Stimulated activated naive CD8-positive, alpha-beta T cell treated with anti-CD3 and anti-CD28 coated beads, Interleukin-15, Interleukin-2, amounts not matched to agents 100 U/mL and 50 U/mL, for 24 hours (primary cell): ENCODE measurements at regions not wholly inside any gene's neighbourhood (a gene's known extent, or its start where the extent isn't known, plus 50 kb on each side); places are given as distances from the start of the nearest gene placed in this dataset.

Experiments
- ATAC-seq: fragments of 150-1000 bp; cut with Tn5 transposase; one replicate; pipeline ENCODE4 v1.10.0; 2021
- DNase-seq: peaks from one replicate; pipeline ENCODE4 v3.0.0; 2021

- ATAC-seq (no peak), DNase-seq (no peak)
Measured at GRCh38 chr16:50992350-50993032, 158.6 kb downstream of the SALL1 start.

DNA sequence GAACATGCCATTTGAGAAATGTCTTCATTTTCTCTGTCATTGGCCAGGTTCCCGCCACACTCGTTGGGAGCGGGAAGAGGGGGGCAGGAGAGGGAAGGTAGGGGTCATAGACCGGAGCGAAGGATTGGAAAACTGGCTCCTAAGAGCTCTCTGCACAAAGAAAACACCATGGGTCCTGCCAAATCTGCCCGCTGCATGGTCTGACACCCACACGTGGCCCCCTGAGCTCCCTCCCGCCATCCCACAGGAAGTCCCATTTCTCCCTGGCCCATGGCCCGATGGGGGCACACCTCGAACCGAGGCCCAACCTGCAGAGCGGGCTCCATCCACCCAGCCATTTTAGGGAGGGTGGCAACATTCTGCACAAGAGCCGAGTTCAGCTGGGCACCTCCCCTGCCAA lies 159.6 kb downstream of the SALL1 start:
- no peak for ATAC-seq
- DNase-seq = no peak

DNA sequence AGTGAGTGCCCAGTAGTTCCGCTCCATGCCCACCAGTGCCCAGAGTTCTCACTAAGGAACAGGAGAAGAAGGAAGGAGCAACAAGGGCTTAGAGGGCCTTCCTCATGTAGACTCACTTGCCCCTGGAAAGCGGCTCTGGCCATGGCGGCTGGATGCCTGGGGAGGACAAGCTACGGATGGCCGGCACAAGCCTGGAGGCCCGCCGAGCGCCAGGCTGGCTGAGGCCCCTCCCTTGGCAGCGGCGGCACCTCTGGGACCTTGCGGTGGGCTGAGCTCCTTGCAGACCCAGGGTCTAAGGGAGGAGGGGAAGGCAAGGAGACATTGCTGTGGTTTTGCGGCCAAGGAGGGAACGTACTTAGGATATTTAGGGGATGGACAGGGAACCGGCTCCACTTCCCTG lies 160.1 kb downstream of the SALL1 start:
- DNase-seq (no peak), ATAC-seq (no peak)

DNA sequence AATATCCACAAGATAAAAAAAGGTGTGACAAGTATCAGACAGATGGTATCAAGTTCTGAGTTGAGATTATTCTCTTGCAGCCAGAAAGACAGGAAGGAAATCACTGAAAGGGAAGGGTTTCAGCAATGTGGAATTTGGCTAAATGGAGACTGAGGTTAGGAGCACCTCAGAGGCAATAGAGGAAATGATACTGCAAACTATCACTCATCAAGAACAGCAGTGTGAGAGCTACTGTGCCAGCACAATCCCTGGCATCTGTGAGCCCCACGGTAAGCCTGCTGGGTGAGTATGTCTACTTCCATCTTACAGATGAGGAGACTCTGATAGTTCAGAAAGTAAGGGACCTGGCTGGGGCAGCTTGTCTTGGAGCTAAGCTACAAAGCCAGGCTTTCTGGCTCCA lies 162.0 kb downstream of the SALL1 start:
- DNase-seq = no peak
- ATAC-seq = no peak

DNA sequence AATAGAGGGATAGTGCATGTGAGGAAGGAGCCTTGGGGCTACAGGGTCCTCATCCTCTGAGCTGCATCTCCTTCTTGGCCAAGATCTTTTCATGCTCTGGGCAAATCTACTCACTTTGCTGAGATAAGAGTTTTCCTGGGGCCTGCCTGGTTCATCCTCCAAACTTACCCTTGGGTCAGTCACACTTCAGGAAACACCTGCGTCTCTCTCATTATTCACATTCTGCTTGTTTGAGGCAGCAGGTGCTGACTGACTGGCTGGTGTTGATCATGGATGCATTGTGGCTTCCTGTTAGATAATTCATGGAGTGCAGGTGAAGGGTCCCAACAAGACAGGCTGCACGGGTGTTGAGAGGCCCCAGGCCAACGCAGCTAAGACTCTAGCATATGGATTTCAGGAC lies 162.6 kb downstream of the SALL1 start:
- no peak for DNase-seq
- no peak for ATAC-seq

- DNase-seq (no peak), ATAC-seq (no peak)
Measured at GRCh38 chr16:50986453-50986852, 164.6 kb downstream of the SALL1 start.

GRCh38 chr16:50985733-50986132 lies 165.3 kb downstream of the SALL1 start:
- no peak for DNase-seq
- ATAC-seq = no peak

GRCh38 chr16:50984688-50985087 lies 166.4 kb downstream of the SALL1 start:
- no peak for DNase-seq
- no peak for ATAC-seq

DNA sequence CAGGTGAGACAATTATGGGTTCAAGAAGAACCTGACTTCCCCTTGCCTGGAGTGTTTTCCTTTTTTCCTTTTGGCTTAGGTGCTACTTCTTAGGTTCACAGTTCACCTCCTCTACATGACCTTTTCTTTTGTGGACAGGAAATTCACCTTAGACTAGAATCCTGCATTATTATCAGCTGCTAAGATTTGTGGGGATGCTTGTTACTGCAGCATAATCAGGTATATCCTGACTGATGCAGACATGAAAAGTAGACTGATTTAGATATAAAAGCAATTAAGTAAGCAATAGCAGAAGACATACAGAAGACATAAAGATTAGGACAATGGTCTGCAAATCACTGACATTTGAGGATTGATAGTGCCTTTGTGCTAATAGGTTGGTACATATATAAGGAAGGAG lies 168.3 kb downstream of the SALL1 start:
- DNase-seq (no peak), ATAC-seq (no peak)

- ATAC-seq (no peak), DNase-seq (no peak)
Measured at GRCh38 chr16:50981951-50982350, 169.1 kb downstream of the SALL1 start.

GRCh38 chr16:50980666-50981065 lies 170.4 kb downstream of the SALL1 start:
- DNase-seq (no peak), ATAC-seq (no peak)

DNA sequence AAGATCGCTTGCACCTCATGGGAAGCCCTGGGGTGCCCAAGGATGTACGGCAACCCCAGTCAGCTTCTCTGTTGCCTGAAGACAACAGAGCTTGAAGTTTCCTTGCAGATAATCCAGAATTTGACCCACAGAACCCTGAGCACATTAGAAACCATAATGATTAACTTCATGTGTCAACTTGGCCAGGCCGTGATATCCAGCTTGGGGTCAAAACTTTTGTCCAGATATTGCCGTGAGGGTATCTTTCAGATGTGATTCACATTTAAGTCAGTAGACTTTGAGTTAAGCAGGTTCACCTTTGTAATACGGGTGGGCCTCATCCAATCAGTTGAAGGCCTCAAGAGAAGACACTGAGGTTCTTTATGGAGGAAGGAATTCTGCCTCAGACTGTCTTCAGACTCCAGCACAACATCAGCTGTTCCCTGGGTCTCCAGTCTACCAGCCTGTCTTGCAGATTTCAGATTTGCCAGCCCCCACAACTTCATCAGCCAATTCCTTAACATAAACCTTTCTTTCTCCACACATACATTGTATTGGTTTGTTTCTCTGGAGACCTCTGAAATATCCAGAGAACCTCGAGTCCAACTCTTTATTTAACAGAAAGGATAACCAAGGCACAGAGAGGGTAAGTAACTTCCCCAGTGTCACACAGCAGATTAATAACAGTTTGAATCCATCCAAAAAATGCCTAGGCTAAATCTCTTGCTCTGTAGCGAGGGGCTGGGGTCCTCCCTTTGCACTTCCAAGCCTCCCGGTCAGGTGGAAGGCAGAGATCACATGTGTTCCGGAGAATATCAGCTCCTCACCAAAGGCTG lies 171.1 kb downstream of the SALL1 start:
- ATAC-seq (no peak), DNase-seq (no peak)

GRCh38 chr16:50977138-50977537 lies 173.9 kb downstream of the SALL1 start:
- ATAC-seq (no peak), DNase-seq (no peak)

DNA sequence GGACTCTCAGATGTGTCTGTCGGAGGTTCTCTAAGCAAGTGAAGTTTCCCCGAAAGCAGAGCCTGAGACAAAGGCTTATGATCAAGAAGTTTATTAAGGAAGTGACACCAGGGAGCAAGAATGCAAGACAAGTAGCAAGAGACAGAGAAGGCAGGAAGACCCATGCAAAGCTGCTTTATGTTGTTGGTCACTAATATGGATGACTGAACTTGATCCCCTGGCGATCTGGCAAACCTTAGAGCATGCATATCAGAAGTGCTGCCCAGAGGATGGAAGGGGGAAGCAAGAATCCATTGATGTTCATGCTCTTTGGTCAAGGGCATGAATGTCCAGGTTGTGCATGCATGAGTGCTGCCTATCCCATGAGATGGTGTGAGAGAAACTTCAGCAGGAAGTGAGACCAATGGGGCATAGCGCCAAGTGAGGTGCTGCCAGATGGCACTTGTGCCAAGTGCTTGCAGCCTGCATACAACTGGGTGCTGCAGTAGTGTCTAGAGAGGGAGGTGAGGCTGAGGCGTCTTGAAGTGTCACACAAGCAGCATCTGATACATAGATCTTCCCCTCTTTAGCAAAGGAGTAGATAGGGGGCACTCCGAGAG lies 176.5 kb downstream of the SALL1 start:
- DNase-seq (no peak), ATAC-seq (no peak)

DNA sequence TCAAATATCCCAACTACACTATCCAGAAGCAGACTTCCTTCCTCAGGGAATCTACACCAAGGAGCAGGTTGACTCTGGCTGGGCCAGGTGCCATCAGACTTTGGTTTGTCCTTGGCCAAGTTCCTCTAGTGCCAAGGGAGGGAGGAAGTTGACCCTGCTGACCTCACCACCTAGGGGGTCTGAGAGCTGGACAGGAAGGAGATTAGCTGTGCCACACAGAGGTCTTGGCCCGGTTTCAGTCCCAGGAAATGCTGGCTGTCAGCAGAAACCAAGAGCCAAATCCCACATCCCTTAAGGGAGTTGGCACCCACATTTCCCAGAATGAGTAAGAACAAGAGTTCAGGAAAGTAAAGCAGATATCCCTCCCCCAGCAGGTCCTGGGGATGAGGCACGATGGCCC lies 178.2 kb downstream of the SALL1 start:
- DNase-seq = no peak

GRCh38 chr16:50970281-50970680 lies 180.8 kb downstream of the SALL1 start:
- DNase-seq (no peak), ATAC-seq (no peak)

More for the DNA sequence above, 178.2 kb downstream of the SALL1 start:
- no peak for ATAC-seq

GRCh38 chr16:50967827-50968612 lies 183.1 kb downstream of the SALL1 start:
- ATAC-seq = no peak
- DNase-seq = no peak

DNA sequence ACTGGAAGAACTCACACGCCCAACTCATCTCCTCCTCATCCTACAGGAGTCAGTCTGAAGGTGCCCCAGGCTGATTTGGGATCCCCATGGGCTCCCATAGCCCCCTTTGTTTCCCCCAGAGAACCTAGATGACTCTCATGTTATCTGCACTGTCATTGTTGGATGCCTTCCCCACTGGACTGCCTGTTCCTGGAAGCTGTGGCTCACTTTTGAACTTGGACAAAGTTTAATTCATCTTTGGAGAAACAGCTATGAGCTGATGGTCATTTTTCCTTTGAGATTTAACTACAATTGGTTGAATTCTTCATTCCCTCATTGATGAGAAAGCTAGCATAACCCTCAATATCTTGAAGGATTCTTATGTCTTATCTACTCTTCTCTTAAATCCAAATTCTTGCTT lies 186.6 kb downstream of the SALL1 start:
- no peak for ATAC-seq
- DNase-seq = no peak

DNA sequence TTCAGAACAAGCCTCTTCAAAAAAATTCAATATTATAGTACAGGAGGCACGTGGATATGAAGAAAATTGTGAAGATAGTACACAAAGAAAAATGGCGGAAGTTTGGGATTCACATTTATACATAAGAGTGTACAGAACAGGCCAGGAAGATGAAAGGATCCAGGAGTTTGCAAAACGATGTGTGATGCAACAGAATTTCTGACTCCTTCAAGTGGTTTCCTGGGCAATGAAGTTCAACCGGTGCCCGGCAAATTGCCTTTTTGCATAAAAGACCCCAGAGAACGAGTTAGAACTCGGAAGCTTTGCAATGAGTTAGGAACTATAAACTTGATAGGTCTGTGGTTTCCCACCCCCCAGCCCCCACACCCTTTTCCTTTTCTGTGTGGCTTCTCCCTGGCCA lies 189.1 kb downstream of the SALL1 start:
- DNase-seq = no peak
- no peak for ATAC-seq

DNA sequence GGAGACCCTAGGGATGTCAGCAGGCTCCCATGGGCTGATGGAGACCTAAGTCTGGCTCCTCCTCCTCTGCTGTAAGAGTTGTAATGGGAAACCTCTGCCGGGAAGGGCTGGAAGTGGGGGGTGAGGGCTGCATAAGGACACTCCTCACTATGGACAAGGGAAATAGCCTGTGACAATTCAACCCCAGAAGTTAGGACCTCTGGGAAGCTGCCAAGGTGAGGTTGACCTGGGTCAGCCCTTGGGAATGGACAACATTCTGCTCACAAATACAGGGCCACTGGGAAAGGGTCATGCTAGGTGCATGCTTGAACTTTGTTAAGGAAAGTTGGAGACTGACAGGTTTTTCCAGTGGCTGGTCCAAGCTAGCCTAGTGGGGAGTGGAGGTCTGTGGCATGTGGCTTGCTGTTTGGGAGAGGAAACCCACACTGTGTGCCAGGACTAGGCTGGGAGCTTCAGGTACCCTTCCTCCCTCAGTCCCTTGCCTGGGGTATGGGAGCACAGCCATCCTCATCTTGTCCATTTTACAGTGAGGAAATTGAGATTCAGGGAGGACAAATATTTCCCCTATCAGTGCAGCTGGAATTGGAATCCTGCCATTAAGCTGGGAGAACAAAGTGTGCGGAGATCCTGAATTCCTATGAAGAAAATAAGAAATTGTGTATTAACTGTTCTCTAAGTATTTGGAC lies 190.4 kb downstream of the SALL1 start:
- ATAC-seq = no peak
- no peak for DNase-seq

- ATAC-seq (no peak), DNase-seq (no peak)
Measured at GRCh38 chr16:50957056-50957455, 194.0 kb downstream of the SALL1 start.

DNA sequence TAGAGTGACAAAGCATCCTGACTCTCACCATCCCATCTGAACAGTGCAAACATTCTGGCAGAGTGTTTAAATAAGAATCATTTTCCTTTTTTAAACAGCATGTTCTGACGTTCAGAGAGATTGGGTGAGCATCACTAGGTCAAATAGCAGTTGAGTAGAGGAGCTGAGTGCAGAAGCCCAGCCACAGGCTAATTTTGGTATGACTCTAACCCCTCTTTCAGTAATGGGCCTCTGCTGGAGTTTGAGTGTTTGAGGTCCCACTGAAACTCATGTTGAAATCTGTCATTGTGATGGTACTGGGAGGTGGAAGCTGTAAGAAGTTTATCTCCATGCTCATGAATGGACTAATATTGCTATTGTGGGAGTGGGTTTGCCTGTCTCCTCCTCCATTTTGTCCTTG lies 194.4 kb downstream of the SALL1 start:
- no peak for DNase-seq
- ATAC-seq = no peak
